NCI-H2107 (cell line): ENCODE measurements at regions not wholly inside any gene's neighbourhood (a gene's known extent, or its start where the extent isn't known, plus 50 kb on each side); places are given as distances from the start of the nearest gene placed in this dataset.

Experiments used
- DNase-seq: peaks from one replicate; lab custom pipeline; 2025; lab: John Stamatoyannopoulos, UW

DNA sequence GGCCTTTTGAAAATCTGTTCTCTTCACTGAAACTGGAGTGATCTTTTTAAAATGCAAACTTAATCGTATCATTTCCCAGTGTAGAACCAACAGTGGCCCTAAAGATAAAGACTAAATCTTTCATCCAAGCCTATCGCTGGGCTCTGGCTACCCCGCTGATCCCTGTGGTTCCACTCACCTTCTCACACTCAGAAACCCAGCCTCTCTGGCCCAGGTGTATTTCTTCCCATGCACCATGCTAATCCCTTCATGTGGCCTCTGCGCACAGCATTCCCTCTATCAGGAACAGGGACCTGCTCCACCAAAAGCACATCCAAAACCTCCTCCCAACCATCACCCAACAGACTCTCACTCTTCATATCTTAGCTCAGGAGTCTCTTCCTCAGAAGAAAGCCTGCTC lies 214.1 kb upstream of the DAPK1 start:
- DNase-seq = no peak

DNA sequence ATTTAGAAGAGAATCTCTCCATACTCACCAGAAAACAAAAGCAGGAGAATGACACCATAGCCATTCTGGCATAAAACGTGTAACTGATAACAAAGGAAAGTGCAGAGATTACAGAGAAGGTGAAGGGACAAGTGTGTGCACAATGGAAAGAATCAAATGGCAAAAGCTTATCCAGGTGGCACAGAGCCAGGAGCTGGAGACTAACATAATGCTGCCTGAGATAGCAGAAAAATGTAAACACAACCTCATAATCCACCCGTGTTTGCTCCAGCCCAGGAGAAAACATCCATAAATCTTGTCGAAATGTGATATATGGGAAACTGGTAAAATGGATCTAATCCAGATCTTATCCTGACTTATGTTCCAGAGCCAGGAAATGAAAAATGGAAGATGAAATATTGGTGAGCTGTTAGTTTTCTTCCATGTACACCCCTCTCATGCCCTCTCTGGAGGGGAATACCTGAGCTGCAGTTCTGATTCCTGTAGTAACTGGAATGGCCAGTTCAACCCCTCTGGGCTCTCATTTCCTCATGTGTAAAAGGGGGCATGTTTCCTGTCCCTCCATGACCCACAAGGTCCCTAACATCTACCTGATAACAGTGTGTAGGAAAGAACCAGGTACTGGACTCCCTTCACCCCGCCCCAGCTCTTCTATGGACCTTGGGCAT lies 212.3 kb upstream of the DAPK1 start:
- DNase-seq = no peak

DNA sequence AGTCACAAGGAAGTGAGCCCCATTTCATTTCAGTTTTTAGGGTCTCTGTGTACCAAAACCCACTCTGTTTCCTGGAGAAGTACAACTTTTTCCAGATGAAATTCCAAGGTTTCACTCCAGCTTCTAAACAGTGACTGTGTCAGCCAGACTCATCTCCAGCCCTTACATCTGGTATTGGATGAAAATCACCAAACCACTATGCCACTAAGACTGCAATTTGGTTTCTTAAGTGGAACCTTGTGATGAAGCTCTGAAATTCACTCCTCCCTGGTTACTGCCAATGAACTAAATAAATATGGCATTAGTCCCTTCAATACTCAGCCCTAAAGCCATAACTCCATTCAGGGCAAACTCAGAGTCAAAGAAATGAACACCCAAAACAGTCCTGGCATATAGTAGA lies 211.2 kb upstream of the DAPK1 start:
- no peak for DNase-seq

GRCh38 chr9:87290241-87291052 lies 207.2 kb upstream of the DAPK1 start:
- DNase-seq = no peak

- DNase-seq = no peak
Observed at GRCh38 chr9:87292449-87293191, 205.0 kb upstream of the DAPK1 start.

- DNase-seq = no peak
Observed at GRCh38 chr9:87294126-87294525, 203.5 kb upstream of the DAPK1 start.

DNA sequence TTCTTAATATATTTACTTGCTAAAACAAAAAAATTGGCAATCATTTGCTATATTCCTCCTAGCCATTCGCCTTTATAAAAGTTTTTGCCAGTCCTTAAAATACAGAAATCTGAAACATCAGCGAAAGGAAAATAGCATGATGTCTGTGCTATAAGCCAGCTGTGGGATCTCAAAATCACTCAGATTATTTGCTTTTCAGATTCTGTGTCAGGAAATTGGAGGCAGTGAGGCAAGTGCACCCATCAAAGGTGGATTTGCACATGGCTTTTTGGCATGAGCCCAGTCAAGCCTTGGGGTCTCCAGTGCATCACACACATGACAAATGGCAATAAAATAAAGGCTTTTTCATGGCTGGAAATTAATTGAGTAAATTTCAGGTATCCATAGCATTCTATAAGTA lies 196.8 kb upstream of the DAPK1 start:
- no peak for DNase-seq

GRCh38 chr9:87301371-87301770 lies 196.3 kb upstream of the DAPK1 start:
- DNase-seq = no peak

- DNase-seq = no peak
Observed at GRCh38 chr9:87305151-87305550, 192.5 kb upstream of the DAPK1 start.

DNA sequence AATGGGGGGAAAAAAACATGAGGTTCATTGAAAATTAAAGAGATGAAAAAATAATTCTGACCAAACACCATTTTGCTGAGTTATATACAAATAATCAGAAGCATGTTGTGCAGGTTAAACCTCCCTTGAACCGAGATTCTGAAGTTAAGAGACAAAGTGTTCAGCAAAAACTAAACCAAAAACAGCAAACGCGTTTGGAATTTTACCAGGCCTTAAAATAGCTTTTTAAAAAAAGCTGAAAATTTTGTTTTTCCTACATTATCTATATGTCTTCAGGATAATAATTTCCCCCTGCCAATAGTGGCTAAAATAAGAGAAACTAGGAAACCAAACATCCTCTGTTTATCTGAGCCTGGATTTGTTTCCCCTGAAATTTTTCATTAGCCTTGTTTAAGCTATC lies 191.7 kb upstream of the DAPK1 start:
- no peak for DNase-seq

- DNase-seq = no peak
Observed at GRCh38 chr9:87307848-87308247, 189.8 kb upstream of the DAPK1 start.

- no peak for DNase-seq
Observed at GRCh38 chr9:87309236-87309635, 188.4 kb upstream of the DAPK1 start.

DNA sequence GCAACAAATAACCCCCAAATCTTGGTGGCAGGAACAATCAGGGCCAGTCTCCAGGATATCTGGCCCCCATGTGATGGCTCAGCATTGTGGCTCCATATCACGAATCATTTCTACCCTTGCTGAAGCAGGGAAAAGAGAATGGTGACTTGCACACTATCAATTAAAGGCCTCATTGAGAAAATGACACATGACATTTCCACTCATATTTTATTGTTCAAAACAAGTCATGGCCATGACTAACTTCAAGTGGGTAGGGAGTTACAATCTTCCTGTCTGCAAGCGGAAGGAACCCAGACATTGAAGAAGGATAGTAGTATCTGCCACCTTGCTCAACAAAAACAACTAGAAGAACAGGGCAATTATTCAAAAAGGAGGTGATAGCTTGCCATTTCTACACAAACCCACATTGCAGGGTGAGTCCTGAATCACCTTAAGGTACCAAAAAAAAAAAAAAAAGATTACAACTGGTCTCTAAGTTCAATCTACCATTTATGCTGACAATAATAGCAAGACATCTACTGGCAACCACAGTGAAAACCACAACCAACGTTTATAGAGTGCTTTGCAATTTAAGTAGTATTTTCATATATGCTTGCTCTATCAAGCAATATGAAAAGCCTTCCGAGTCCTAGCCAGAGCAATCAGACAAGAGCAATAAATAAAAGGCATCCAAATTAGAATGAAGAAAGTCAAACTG lies 186.7 kb upstream of the DAPK1 start:
- DNase-seq = no peak

DNA sequence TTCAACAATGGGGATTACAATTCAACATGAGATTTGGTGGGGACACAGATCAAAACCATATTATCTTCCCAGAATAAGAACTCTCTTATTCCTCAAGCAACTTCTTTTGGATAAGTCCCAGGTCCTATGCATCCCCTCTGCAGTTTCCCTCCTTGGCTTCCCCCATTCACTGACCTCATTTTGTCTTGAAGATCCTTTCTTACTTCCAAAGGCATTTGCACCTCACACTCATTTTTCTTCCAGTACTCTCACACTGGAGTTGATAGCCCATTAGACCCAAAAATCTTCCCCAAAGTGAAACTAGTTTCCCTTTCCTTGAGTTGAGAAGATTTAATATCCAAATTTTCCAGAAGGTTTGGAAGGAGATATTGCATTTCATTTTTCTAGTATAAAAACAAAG lies 178.0 kb upstream of the DAPK1 start:
- DNase-seq = no peak

- no peak for DNase-seq
Observed at GRCh38 chr9:87320146-87320884, 177.4 kb upstream of the DAPK1 start.

DNA sequence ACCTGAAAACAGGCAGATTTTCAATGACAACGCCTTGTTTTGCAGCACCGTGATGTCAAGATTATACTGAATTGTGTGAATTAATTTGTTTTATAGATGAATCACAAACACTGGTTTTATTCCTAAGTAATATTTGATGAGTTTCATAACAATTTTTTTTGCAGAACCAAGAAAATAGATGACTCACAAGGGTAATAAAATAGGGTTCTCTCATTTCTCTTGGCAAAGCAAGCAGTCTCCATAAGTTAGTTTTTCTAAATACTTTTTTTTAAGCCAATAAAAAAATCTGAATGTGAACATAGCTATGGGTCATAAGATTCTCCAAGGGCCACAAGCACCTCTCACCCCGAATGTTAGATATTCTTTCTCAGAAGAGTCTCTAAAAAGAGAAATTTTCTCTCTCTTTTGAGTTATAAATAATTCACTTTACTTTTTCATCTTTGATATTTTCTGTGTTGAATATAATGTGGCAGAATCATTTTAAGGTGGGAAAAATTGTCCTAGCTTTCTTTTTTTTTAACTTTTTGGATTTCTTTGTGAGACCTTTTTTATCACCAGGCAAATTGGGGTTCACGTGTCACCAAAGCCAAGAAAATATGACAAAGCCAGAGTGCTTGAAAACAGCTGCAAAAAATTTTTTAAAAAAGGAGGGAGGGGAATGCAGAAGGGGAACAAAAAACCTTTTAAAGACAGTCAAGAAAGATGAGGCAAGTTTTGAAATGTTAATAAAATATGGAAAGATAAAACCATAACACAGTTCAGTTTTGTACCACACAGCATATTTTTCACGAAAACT lies 174.6 kb upstream of the DAPK1 start:
- DNase-seq = no peak

DNA sequence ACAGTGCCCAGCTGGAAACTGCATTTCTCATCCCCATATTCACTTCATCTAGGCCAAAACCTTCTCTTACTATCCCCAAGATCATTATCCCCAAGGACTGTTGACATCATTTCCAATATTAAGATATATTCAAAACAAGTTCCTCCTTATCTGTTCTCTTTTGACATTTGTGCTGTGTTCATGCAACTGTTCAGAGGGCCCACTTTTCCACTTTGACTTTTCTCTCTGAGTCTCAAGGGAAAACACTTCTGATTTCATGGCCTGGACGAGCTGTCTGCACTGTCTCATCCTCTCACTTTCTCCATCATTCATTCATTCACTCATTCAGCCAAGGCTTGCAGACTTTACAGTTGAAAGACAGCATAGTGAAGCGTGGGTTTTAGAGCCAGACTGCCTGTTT lies 173.7 kb upstream of the DAPK1 start:
- DNase-seq = no peak

DNA sequence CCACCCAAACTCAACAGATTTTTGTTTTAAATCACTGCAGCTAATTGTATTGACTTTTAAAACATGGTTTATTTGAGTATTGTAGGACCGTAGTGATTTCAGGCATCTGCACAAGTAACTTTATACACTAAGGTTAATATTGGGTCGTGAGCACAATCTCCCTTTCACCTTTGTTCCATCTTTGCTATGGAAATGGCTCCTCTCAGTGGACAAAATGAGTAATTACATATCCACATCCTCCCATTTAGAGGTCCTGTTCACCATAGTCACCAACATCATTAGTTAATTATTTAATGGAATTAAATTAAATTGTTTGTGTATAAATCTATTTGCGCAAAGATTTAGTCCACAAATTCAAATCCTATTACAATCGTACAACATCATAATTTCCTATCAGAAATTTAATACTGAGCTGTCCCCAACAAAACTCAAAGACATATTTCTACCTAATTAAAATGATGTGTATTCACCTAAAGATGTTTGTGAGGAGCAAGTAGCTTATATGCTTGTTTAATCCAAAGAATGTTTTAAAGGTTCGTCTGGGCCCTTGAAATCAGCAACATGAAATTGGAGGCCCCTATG lies 173.0 kb upstream of the DAPK1 start:
- DNase-seq = peak; percentile 2

DNA sequence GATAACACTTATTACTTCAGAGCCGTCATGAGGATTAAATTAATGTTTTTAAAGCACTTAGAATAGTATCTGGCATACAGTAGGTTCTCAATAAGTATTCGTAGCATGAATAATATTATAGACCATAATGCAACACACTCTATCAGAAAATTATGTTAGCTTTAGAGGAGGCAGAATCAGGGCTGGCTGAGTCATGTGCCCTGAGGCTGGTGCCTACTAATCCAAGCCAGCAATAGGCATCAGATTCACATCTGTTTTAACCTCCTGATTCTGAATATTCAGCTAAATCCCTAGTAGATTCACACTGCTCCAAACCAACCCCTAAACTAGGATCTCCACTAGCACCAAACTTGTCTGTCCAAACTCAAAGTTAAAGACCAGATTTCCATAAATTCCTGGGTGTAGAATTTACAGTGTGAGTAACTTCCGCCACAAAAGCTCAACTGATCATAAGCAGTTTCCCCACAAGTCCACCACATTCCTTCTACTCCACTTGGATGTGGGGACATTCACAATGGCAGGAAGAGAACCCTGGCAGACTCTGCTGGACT lies 170.0 kb upstream of the DAPK1 start:
- no peak for DNase-seq

DNA sequence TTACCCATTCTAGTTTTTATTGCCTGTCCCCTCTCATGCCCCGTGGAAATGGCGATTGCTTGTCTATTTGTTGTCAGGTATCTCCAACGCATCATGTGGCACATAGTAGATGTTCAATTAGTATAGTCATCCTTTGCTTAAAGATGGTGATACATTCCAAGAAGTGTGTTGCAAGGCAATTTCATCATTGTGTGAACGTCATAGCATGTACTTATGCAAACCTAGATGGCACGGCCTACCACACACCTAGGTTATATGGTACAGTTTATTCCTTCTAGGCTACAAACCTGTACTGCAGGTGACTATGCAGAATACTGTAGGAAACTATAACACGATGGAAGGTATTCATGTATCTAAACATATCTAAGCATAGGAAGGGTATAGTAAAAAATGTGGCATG lies 163.9 kb upstream of the DAPK1 start:
- no peak for DNase-seq
